AG20443 (cell line): ENCODE measurements at regions not wholly inside any gene's neighbourhood (a gene's known extent, or its start where the extent isn't known, plus 50 kb on each side); places are given as distances from the start of the nearest gene placed in this dataset.

Experiments
- DNase-seq: peaks from one replicate; pipeline ENCODE4 v3.0.0; 2012; ENCODE audit warnings: low spot score, mixed read lengths

DNA sequence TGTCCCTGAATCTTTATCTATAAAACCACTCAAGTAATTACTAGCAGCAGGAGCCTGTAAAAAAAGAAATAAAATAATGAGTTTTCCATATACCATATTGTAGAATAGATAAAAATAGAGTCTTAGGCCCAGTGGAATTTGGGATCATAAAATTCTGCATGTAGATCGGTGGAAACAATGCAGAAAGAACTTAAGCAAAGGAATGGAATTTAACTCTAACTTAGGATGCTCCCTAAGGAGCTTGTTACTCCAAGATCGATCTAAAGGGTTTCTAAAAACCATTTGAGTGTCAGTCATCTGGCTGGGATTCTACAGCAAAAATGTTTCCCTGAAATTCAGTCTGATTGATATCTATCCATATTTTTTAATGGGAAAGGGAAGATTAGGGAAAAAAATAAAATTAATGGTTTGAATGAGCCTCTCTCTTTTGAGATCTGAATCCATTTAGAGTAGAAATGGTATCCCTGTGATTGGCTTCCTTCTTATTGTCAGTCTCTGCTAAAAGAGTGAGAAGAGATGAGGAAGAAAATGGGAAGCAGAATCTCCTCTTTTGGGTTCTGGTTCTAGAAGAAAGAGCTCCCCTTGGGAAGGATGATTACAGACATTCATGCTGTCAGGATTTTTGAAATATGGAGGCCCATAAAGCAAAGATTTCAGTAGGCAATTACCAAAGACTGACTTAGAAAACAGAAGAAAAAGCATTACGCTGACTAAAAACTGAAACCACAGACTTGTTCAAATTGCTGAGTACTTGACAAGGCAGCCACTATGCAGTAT lies 564.3 kb upstream of the MARCKS start:
- DNase-seq, result no peak

DNA sequence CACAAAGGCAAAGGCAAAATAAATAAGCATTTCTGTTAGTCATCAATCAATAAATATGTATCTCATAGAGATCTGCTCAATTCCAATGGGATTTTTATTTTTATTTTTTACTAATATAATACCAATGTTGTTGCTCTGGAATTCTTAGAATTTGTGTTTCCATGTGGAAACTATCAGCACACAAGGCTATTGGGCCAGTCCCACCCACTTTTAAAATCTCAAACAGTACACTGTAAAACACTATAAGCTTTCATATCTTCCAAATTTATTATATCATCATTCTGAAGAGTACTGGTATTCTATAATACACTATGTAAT lies 563.8 kb upstream of the MARCKS start:
- no peak for DNase-seq

GRCh38 chr6:113299531-113299930 lies 557.6 kb upstream of the MARCKS start:
- no peak for DNase-seq

GRCh38 chr6:113301651-113302050 lies 555.5 kb upstream of the MARCKS start:
- no peak for DNase-seq

DNA sequence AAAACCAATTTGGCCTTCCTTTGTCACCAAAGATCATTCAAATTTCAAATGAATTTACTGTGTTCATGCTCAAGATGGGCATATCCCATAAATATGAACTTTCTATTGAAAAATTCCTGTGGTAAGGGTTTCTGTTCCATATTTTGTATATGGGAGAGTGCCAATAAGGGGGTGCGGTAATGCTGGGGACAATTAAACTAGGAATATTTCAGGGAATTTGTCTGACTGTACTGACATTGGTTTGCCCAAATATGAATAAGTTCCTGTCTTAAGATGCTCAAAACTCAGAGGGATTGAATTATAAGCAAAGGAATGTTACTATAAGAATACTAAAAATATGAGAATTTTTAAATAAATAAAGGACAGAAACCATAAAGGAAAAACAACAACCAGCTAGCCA lies 553.0 kb upstream of the MARCKS start:
- no peak for DNase-seq

DNA sequence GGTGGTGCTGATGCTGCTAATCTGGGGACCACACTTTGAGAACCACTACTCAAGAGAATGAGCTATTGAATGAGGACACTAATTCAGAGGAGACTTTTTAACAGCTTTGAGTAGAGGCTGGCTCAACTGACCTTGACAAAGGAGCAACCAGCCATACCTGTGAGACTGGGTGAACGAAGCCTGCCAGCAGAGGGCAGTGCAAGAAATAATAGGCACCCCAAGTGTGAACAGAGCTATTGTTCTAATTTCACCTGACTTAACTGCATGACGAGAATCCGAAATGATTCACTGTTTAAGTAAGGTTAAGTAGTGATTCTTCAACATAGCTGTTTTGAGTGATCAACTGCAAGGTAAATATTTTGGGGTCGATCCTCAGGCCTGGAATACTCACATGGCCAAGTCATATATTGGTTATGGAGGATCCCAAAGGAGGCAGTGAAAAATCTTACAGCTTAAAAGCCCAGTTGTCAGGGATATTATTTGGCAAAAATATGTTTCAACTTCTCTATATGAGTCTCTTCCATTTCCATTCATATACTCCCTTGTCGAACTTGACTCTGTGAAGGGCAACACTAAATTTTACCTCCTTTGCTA lies 550.5 kb upstream of the MARCKS start:
- DNase-seq, result no peak

DNA sequence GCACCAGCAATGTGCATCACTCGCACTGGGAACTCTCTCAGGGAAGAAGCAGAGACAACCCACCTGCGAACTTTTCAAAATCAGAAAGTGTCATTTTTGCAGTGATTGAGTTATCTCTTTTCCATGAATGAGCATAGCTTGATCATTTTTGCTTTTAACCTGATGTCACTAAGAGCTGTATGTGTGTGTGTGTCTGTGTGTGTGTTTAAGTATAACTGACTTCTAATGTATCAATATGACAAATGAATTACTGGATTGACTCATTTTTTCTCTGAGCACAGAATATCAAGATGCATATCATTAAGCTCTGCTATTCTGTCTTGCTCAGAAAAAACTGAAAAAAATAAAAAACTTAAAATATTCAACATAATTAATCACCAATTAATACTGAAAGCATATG lies 548.9 kb upstream of the MARCKS start:
- DNase-seq, result no peak

- no peak for DNase-seq
These were observed 543.3 kb upstream of the MARCKS start for GRCh38 chr6:113313841-113314240.

- no peak for DNase-seq
These were observed 542.0 kb upstream of the MARCKS start for GRCh38 chr6:113315165-113315564.

GRCh38 chr6:113315879-113316278 lies 541.3 kb upstream of the MARCKS start:
- DNase-seq, result peak; percentile 22

GRCh38 chr6:113317442-113317841 lies 539.7 kb upstream of the MARCKS start:
- DNase-seq, result no peak

DNA sequence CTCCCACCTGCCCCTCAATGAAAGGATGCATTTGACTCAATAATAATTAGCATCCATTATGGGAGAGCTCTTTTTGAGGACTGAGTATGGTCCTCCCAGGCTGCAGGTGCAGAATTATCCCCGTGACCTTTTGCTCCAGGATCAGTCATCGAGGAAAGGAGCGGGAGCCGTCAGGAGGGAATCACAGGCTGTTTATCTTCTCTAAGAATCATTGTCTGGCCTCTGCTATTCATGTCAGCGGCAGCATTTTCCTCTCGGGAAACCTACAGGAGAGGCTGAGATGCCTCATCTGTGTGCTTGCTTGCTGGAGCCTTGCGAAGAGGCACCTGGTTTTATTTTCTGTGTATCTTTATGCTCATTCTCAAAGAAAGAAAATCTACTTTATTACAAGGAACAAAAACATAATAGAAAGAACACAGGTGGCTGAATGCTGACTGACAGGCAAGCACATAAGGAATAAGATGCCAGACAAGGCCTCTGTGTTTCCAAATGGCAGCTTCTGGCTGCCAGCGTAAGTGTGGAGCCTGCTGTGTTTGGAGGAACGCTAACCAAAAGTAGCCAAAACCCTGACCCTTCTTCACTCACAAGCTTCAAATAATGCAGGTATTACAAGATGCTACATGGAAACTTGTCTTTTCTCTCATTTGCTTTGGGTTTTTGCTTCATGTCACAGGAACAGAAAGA lies 539.1 kb upstream of the MARCKS start:
- no peak for DNase-seq

- no peak for DNase-seq
These were observed 538.6 kb upstream of the MARCKS start for GRCh38 chr6:113318575-113318917.

DNA sequence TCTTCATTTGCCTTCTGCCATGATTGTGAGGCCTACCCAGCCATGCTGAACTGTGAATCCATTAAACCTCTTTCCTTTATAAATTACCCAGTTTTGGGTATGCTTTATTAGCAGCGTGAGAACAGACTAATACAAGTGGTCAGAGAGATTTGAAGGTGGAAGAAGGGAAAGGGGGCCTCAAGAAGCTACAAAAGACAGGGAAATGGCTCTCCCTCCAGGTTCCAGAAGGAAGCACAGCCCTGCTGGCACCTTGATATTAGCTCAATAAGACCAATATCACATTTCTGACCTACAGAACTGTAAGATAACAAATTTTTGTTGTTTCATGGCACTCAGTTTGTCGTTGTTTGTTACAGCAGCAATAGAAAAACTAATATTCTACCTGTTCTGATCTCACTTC lies 536.5 kb upstream of the MARCKS start:
- no peak for DNase-seq

- DNase-seq, result no peak
These were observed 530.4 kb upstream of the MARCKS start for GRCh38 chr6:113326781-113327180.

- DNase-seq, result no peak
These were observed 528.2 kb upstream of the MARCKS start for GRCh38 chr6:113328886-113329381.

DNA sequence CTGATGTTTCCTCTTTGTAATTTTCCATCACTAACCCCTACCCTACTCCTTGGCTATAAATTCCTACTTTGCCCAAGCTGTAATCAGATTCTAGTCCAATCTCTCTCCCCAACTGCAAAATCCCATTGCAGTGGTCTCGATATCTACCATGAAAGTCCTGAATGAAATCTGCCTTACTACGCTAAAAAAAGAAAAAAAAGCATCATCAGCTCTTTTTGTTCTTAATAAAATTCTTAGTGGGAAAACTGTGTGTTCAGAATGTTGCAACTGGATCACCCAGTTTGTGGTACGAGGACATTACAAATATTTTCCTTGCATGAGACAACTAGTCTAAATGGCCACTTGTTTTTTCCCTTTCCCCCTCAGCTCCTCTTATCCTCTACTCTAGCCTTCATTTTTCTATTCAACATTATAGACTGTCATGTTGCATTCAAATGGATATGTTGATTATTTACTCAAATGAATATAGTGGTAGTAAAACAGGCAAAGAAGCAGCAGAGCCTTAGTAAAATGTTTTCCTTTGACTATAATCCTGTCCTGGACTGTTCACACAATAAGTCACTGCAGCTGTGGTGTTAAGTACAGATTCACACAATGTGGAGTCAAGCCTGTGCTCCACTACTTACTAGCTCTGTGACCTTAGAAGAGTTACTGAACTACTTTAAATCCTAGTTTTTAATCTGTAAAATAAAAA lies 527.1 kb upstream of the MARCKS start:
- no peak for DNase-seq

- DNase-seq, result no peak
These were observed 526.6 kb upstream of the MARCKS start for GRCh38 chr6:113330636-113330946.

DNA sequence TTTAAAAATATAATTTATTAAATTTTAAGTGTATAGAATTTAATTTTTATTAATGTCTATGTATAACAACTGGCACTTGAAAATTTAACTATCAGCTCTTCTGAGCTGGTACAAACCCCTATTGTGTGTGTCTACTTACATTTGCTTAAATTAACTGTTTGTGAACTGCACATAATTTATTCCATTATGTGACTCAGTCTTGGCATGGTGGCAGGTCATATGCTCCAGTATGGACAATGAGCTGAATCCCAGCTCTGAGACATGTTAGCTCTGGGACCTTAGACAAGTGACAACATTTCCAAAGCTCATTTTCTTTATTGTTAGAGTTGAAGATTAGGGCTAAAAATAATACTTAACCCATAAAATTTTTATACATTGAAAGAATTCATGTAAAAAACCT lies 526.1 kb upstream of the MARCKS start:
- no peak for DNase-seq

GRCh38 chr6:113338644-113339043 lies 518.5 kb upstream of the MARCKS start:
- no peak for DNase-seq

DNA sequence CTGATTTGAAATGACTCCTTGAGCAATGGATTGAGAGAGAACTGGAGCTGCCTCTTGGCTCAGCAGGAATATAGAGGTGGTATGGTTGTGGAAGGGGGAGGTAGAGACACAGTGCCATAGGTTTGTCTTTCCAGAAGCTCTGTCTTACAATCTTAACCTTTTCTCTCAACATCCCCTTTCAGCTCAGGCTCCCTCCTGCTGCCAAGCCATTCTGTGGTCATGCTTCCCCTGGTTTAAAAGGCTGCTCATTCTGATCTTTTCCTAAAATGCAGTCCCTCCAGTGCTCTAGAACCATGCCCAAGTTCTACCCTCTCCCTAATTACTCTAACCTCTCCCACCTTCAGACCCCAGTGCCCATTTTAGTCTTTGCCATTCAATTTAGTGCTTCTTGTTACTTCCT lies 517.9 kb upstream of the MARCKS start:
- no peak for DNase-seq

- DNase-seq, result no peak
These were observed 516.8 kb upstream of the MARCKS start for GRCh38 chr6:113340371-113340770.

GRCh38 chr6:113343940-113344339 lies 513.2 kb upstream of the MARCKS start:
- DNase-seq, result no peak
